GM21528 (cell line): ENCODE measurements at regions not wholly inside any gene's neighbourhood (a gene's known extent, or its start where the extent isn't known, plus 50 kb on each side); places are given as distances from the start of the nearest gene placed in this dataset.
A peak's percentile ranks its signal among the peaks of the same experiment; 100 is the strongest.

ENCODE experiments used
- ATAC-seq: cut with Tn5 transposase; IDR thresholded peaks from one replicate; pipeline ENCODE4 v1.9.1; 2021; ENCODE audit warnings: mild to moderate bottlenecking, moderate library complexity; ENCODE audit not compliant: unreplicated experiment, low FRiP score

GRCh38 chr4:41883988-41884734 lies 51.1 kb upstream of the TMEM33 start:
- no peak for ATAC-seq

GRCh38 chr4:41882625-41883347 lies 52.4 kb upstream of the TMEM33 start:
- peak; percentile 75 for ATAC-seq

DNA sequence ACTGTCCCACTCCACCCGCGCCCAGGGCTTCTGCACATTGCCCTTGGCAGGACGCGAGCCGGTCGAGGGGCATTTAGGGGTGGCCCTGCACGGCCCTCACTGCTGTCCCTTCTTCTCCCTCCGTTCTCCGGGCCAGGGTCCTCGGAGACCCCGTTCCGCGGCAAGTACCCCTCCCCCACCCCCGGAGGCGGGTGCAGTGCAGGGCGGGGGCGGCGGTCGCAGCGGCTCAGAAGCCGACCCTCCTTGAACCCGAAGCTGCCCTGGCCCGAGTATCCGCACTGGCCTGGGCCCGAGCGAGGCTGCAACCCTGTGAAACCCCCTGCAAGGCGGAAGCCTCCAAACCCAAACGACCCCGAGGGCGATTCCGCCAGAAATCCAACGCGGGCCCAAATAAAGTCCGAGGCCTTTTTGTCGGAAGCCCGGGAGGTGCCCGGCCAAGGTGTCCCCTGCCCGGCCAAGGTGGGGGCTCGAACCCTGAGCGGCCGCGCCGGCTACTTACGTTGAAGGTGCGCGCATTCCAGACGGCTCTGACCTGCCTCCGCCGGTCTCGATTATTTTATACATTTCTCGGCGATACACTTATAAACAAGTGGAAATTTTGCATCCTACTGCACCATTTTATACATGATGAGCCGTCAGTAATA lies 53.1 kb upstream of the TMEM33 start:
- ATAC-seq, result no peak

DNA sequence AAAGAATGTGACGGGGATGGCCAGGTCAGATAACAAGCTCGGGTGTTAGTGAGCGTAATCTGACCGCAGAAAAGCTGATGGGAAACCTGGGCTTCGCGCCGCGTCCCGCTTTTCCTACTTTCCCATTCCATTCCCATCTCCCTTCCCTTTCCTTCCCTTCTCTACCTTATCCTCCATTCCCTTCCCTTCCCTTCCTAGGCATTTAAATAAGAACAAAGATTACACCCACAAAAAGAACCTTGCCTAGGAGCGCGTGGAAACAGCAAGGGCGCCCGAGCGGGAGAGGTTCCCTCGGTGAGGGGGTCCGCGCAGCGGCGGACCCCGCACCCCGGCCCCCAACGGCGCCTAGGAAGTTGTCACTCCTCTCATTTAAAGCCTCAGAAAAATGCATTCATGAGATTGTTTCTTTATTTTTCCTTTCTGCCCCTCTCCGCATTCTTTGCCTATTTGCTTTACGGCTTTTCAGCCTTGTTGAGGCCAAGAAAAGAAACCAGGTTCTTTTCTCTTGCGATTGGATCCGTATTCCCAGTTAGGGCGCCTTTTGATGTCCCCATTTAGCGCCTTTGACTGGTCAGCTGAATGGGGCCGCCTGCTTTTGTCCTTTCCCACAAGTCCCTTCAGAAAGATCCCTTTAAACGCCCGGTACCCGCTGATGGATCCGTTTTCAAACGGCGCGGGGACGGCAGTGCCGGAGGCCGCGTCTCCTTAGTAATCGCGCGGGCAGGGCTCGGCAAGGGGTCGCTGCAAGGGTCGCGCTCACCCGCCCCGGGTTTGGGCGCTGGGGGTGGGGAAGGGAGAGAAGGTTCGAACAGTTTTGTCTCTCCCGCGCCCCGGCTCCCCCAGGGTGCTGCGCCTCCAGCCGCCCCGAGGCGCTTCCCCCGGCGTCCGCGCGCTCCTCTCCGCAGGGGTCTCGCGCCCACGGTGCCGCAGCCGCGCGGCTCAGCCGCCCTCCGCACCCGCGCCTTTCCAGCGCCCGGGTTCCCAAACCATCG lies 54.1 kb upstream of the TMEM33 start:
- ATAC-seq, result no peak

- ATAC-seq, result no peak
These were observed 55.0 kb upstream of the TMEM33 start for GRCh38 chr4:41880022-41880837.

DNA sequence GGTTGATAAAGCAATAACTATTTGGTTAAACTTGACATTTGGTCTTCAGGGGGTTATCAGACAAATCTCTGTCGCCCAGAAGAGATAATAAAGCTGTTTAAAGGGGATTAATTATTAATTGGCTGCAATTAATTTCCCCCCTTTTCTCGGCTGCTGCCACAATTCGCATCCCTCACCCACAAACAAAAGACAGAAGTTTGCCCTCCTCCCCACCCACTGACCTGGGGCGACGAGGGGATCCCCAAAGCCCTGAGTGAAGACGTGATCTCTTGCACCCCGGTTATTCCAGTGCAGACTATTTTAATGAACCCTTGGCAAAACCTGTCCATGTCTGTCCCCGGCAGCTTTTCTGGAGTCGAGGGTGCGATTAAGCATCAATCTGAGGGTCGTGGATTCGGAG lies 55.7 kb upstream of the TMEM33 start:
- ATAC-seq, result no peak

GRCh38 chr4:41878991-41879491 lies 56.2 kb upstream of the TMEM33 start:
- no peak for ATAC-seq

GRCh38 chr4:41878170-41878969 lies 56.9 kb upstream of the TMEM33 start:
- ATAC-seq, result no peak

DNA sequence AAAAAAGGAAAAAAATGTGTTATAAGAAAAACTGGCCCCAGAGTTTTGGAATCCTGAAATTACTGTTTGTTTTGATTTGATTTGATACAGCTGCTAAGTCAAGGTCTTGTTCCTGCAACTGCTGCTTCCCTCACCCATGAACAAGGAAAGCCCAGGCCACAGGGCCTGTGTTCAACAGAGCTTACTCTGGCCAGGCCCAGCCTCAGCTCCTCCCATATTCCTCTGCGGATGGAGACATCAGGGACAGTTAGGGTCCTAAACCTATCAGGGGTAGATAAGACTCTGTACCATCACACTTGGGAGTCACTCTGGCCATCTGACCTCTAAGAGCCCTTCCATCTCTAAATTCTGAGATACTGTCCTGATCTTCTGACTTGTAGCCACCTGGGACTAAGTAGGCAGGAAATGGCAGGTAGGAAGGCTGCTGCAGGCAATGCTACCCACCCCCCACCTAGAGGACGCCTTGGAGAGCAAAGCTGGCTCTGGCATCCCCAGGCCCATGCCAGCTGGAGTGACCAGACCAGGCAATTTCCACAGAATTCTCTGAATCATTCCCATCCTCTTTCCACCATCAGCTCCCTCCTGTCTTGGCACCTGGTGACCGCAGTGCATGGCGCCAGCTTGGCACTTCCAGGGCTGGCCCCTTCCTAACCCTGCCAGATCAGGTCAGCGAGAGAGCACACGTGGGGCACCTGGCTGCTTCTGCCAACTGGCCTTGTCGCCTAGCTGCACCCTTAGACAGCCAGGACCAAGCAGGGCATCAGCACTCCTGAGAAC lies 58.0 kb upstream of the TMEM33 start:
- ATAC-seq, result no peak

GRCh38 chr4:41874873-41875272 lies 60.4 kb upstream of the TMEM33 start:
- no peak for ATAC-seq

GRCh38 chr4:41874398-41874797 lies 60.8 kb upstream of the TMEM33 start:
- no peak for ATAC-seq

DNA sequence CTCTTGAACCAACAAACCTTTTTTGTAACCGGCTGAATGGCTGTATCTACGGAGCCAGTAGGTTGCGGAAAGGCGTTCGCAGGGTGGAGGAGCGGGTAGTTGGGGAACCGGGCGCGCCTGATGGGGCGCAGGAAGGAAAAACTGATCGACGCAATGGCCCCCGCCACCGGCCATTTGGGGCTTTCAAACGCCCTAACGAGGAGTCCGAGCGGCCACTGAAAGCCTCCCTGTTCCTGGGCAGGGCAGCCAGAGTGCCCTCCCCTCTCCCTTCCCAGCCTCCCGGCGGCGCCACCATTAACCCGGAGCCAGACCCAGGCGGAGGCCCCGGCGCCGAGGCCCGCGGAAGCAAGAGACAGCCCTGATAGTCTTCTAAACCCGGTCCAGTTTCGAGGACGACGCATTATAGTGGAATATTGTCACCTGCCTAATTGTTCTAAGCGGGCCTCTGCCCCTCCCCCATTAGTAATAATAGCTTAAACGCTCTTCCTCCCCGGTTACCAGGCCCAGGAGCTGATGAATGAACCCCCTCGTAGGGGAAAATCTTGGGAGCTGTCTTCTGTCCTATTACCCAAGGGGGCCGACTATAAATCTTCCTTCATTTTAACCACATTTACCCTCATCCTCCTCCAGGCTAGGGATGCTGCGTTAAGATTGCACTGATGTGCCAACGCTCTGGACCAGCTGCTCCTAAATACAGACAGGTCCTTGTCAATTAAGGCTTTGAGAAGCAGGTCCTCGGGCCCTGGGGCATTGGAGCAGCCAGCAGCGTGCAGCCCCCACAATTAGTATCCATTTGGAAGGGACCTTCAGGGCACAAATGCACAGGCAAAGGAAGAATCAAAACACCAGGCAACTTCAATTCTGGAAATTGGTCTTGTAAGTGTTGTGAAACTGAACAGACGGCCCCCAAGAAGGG lies 61.6 kb upstream of the TMEM33 start:
- ATAC-seq, result no peak

DNA sequence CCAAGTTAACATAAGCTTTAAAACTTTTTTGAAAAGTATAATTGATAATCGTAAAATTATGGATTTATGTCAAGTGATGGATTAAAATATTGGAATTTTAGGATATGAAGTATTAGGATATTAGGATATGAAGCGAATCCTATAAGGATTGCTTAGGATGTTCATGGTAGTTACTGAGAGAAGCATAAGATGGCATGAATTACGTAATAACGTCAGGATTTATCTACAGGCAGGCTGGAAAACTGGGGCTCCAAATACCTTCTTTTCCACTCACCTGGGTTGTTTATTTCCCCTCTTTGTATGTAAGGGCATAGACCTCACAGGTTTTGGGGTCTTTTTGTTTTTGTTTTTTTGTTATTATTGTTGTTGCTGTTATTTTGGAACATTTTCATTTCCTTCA lies 65.2 kb upstream of the TMEM33 start:
- ATAC-seq, result no peak

GRCh38 chr4:41866799-41867677 lies 68.2 kb upstream of the TMEM33 start:
- ATAC-seq, result no peak

DNA sequence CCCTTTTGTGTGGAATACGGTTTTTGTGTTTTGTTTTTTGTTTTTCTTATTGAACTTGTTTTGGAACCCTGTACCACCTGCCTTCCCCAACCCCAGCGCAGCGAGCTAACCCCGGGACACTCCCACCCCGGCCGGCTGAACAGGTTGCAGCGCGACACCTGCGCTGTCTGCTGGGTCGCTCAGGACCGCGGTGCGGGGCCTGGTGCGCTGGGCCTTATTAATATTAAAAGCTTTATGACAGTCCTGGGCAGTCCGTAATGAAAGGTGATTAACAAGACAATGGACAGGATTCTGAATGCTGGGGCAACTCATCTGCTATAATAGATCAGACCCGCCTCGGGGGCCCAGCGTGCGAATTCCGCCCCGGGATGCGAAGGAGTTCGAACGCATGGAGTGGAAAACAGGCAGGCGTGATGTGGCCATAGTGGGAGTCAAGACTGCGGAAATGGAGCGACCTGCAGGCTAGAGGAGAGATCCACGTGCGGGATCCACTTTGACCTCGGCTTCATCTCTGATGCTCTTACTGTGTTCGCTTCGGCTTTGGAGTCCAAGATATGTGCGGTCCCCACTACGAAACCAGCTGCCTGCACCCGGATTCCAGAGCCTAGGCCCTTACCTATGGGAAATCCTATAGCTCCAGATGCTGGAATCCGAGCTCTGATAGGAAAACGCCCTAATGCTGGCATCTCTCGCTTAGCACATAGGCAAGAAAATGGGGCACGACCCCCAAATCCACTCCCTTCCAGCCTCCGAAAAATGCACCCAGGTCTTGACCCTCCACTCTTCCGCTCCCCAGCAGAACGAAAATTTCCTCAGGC lies 69.0 kb upstream of the TMEM33 start:
- no peak for ATAC-seq
